ENCODE measurements at regions not wholly inside any gene's neighbourhood (a gene's known extent, or its start where the extent isn't known, plus 50 kb on each side); places are given as distances from the start of the nearest gene placed in this dataset.

DNA sequence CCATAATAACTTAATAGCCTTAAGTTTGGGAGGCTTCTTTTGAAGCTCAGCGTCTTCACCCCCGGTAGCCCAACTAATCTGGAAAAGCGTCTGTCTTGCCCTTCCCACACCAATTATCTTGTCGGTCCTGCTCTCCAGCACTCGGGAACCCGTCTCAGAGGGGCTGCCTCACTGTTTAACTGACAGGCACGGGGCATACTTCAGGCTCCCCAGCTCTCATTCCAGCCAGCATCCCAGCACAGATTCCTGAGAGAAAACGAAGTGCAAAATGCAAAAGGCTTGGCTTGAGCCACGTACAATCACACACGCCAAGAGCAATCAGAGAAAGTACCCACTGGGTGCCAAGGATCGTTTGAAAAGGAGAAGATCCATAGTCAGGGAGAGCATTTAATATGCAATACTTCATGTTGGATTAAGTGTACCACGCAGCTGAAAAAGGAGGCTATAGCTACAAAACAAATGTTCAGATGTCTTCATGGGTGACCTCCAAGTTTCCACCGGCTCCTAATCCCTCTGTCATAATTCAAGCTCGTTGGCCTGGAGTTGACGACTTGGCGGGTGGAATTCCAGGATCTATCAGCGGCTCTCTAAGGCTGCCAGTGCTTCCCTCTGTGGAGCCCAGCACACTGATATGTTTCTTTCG is 53.7 kb upstream of the STX16 start:
- TF ChIP-seq, protein P1, sequence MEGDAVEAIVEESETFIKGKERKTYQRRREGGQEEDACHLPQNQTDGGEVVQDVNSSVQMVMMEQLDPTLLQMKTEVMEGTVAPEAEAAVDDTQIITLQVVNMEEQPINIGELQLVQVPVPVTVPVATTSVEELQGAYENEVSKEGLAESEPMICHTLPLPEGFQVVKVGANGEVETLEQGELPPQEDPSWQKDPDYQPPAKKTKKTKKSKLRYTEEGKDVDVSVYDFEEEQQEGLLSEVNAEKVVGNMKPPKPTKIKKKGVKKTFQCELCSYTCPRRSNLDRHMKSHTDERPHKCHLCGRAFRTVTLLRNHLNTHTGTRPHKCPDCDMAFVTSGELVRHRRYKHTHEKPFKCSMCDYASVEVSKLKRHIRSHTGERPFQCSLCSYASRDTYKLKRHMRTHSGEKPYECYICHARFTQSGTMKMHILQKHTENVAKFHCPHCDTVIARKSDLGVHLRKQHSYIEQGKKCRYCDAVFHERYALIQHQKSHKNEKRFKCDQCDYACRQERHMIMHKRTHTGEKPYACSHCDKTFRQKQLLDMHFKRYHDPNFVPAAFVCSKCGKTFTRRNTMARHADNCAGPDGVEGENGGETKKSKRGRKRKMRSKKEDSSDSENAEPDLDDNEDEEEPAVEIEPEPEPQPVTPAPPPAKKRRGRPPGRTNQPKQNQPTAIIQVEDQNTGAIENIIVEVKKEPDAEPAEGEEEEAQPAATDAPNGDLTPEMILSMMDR (IDR thresholded peaks at IDR 0.05), result no peak
- peak; percentile 54 to 88 (median 67) for TF ChIP-seq POLR2AphosphoS5 (IDR thresholded peaks at IDR 0.05)
